SK-N-SH (cell line): ENCODE measurements at regions not wholly inside any gene's neighbourhood (a gene's known extent, or its start where the extent isn't known, plus 50 kb on each side); places are given as distances from the start of the nearest gene placed in this dataset.

ENCODE experiments used
- CHD2 ChIP-seq: fragments of 150-350 bp; IDR thresholded peaks from 2 replicates; pipeline ENCODE4 v1.6.1; 2018; ENCODE audit warnings: low read length; ENCODE audit not compliant: partially characterized antibody
- CTCF ChIP-seq: fragments of 200-600 bp; sonication (generic); IDR thresholded peaks from 2 replicates; pipeline ENCODE4 v1.6.1; 2017; ENCODE audit warnings: antibody characterized with exemption, mild to moderate bottlenecking, moderate library complexity
- EZH2phosphoT487 ChIP-seq: fragments of 200-600 bp; sonication (generic); IDR thresholded peaks from 2 replicates; pipeline ENCODE4 v1.6.1; 2017; ENCODE audit warnings: low read depth, mixed run types, mild to moderate bottlenecking, antibody characterized with exemption, moderate library complexity, borderline replicate concordance
- IRF3 ChIP-seq: fragments of 150-350 bp; IDR thresholded peaks from 2 replicates; pipeline ENCODE4 v1.6.1; 2016; ENCODE audit warnings: mild to moderate bottlenecking, low read depth, low read length
- JUND ChIP-seq: IDR thresholded peaks from 2 replicates; pipeline ENCODE4 v1.4.0; 2012
- MAX ChIP-seq: IDR thresholded peaks from 2 replicates; pipeline ENCODE4 v1.4.0; 2012; ENCODE audit warnings: low read depth
- NFIC ChIP-seq: IDR thresholded peaks from 2 replicates; pipeline ENCODE4 v1.4.0; 2012; ENCODE audit warnings: borderline replicate concordance
- PBX3 ChIP-seq: IDR thresholded peaks from 2 replicates; pipeline ENCODE4; 2012
- POLR2AphosphoS5 ChIP-seq: IDR thresholded peaks from 2 replicates; pipeline ENCODE4 v1.6.1; 2012; ENCODE audit warnings: low read depth, low read length
- RFX5 ChIP-seq: IDR thresholded peaks from 2 replicates; pipeline ENCODE4 v1.6.1; 2012; ENCODE audit warnings: mild to moderate bottlenecking, improper control_type of control experiment, low read length
- USF2 ChIP-seq: fragments of 150-350 bp; IDR thresholded peaks from 2 replicates; pipeline ENCODE4 v1.6.1; 2017; ENCODE audit warnings: antibody characterized with exemption, low read length, low read depth, borderline replicate concordance
- TF ChIP-seq, protein P1 (sequence below): IDR thresholded peaks from 2 replicates; pipeline ENCODE4 v1.4.0; 2012; ENCODE audit warnings: low read depth, borderline replicate concordance

- TF ChIP-seq CTCF (peak; percentile 77), IRF3 (no peak), POLR2AphosphoS5 (no peak), CHD2 (no peak), USF2 (no peak), NFIC (no peak), PBX3 (no peak), RFX5 (no peak), MAX (no peak), EZH2phosphoT487 (no peak), JUND (no peak)
- TF ChIP-seq, protein P1, sequence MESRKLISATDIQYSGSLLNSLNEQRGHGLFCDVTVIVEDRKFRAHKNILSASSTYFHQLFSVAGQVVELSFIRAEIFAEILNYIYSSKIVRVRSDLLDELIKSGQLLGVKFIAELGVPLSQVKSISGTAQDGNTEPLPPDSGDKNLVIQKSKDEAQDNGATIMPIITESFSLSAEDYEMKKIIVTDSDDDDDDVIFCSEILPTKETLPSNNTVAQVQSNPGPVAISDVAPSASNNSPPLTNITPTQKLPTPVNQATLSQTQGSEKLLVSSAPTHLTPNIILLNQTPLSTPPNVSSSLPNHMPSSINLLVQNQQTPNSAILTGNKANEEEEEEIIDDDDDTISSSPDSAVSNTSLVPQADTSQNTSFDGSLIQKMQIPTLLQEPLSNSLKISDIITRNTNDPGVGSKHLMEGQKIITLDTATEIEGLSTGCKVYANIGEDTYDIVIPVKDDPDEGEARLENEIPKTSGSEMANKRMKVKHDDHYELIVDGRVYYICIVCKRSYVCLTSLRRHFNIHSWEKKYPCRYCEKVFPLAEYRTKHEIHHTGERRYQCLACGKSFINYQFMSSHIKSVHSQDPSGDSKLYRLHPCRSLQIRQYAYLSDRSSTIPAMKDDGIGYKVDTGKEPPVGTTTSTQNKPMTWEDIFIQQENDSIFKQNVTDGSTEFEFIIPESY = no peak
Observed at GRCh38 chr15:98085003-98085639, 124.6 kb downstream of the ARRDC4 start.
